T-helper 9 cell (primary cell): ENCODE measurements at regions not wholly inside any gene's neighbourhood (a gene's known extent, or its start where the extent isn't known, plus 50 kb on each side); places are given as distances from the start of the nearest gene placed in this dataset.

ENCODE experiments used
- DNase-seq: peaks from one replicate; pipeline ENCODE4 v3.0.0-alpha.2; 2020

DNA sequence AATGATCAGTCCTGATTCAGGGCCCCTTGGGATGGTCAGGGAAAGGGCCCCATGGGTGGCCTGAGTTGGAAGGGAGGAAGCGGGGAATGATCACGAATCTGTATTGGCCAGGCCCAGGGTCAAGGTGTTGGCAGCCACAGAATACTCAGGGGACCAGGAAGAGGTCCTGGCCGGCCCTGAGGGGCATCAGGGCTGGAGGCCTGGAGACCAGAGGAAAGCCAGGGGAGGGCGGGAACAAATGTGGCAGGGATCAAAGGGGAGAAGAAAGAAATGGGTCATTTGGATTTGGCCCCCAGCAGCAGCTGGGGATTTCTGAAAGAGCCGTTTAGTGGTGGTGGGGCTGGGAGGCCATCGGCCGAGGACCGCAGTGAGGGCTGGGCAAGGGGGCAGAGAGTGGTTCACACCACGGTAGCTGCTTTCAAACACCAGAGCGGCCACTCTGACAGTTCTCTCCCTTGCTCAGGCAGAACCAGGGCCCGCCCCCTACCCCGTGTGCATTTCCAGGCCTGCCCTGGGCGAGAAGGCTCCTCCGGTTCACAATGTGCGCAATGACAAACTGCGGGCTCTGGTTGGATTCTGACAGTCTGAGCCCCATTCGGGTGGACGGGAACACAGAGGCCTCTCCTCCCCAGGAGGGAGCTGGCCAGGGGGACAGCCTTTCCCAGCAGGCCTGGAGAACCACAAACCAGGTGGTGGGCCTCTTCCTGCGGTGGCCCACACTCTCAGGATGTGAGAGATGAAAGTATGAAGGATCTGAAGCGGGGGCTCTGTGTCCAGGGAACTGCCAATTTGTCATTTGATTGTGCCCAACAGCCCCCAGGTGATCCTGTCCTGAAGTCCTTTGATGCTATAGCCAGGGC is 220.3 kb upstream of the IER5L start:
- no peak for DNase-seq

DNA sequence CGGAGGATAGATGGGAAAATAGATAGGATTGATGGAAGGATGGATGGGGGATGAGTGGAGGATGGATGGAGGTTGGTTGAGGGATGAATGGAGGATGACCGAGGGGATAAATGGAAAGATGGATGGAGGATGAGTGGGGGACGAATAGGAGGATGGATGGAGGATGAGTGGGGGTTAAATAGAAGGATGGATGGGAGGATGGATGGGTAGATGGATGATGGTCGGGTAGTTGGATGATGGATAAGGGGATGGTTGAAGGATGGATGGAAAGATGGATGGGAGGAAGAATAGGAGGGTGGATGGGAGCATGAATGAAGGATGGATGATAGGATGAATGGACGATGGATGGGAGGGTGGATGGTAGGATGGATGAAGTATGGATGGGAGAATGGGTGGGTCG is 219.3 kb upstream of the IER5L start:
- no peak for DNase-seq

DNA sequence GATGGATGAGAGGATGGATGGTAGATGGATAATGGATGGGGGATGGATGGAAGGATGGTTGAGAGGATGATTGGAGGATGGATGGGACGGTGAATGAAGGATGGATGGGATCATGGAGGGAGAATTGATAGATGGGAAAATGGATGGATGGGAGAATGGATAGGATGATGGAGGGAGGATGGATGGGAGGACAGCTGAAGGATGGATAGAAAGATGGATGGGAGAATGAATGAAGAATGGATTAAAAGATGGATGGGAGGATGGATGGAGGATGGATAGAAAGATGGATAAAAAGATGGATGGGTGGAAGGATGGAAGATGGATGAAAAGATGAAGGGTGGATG is 218.3 kb upstream of the IER5L start:
- DNase-seq, result no peak

DNA sequence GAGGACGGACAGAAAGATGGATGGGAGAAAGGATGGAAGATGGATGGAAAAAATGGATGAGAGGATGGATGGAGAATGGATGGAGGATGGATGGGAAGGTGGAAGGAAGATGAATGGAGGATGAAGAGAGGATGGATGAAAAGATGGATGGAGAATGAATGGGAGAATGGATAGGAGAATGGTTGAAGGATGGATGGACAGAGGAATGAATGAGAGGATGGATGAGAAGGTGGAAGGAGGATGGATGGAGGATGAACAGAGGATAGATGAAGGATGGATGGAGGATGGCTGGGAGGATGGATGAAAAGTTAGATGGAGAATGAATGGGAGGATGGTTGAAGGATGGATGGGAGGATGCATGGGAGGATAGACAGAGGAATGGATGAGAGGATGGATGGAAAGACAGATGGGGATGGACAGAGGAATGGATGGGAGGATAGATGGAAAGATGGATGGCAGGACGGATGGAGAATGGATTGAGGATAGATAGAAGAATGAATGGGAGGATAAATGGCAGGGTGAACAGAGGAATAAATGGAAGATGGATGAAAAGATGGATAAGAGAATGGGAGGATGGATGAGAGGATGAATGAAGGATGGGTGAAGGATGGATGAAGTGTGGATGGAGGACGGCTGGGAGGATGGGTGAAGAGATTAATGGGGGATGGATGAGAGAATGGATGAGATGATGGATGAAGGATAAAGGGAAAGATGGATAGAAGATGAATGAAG is 217.7 kb upstream of the IER5L start:
- DNase-seq, result no peak

DNA sequence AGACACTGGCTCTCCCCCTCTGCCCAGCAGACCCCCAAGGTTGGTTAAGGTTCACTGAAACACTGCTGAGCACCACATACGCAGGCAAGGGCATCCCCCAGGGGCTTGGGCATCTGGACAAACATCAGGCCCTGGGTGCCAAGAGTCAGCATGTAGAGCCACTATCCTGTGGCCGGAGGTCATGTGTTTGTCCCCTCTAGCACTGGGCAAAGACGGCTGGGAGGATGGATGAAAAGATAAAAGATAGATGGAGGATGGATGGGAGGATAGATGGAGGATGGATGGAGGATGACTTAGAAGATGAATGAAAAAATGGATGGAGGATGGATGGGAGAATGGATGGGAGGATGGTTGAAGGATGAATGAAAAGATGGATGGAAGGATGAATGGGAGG is 216.8 kb upstream of the IER5L start:
- no peak for DNase-seq

DNA sequence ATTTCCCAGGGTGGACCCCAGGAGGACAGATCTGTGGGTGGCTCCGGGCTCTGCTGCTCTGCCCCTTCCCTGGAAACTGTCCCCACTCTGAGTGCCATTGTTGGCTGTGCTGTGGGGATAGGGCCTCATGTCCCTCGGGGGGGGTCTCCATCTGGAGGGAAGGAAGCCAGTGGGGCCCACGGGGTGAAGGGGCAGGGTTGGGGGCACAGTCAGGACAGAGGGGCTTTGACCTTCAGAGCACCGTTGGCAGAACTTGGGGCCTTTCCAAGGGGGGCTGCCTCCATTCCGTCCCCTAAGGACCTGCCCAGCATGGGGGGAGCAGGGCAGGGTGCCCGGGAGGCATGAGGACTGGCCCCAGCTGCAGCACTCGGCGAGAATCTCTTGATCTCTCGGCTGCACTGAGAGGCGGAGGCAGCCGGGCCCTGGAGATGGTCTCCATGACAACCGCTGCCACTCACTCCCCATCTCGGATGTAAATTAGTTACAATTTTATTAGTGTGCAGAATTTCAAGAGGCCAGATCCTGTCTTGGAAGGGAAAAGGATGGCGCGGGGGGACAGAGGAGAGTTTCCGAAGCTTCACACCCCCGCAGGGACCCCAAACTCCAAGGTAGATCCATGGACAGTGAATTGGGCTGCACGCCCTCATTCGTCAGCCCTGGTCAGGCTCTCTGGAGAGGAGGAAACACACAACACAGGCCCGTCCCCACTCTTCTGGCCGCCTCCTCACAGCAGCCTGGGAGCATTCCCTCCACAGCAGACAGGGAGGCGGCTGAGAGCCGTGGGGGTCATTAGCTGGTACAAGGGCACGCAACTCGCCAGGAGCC is 216.2 kb upstream of the IER5L start:
- DNase-seq, result no peak

DNA sequence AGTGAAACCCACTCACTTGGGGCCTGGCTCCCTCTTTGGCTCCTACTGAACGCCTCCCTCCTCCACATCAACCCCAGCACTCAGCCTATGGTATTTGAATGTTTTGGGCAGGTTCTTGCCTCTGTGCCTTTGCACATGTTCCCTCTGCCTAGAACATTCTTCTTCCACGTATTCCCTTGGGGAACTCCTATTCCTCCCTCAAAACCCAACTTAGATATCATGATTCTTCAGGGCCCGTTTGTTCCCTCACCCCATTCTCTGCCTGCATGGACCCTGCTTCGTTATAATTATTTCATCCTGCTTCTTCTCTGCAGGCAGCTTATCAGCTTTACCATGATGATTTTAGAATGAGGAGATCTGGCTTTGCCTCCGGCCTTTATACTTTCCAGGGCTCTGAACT is 215.0 kb upstream of the IER5L start:
- no peak for DNase-seq

DNA sequence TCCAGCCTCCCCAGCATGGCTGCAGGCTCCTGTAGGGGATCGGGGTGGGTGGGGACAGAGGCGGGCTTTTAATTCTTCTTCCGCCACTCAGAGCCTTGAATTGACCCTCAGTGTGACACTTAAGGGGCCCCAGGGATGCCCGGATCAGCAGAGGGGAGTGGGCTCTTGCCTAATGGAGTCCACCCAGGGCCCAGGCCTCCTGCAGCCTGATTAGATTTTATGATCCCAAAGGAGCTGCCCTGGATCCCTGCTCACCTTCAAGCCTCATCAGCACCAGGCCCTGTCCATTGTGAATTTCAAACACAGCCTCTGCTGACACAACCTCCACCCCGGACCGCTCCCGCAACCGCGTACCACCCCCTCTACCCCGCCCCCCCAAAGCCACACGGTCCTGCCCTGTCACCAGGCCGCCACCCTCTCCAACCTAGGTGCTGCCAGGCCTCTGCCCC is 214.1 kb upstream of the IER5L start:
- no peak for DNase-seq

DNA sequence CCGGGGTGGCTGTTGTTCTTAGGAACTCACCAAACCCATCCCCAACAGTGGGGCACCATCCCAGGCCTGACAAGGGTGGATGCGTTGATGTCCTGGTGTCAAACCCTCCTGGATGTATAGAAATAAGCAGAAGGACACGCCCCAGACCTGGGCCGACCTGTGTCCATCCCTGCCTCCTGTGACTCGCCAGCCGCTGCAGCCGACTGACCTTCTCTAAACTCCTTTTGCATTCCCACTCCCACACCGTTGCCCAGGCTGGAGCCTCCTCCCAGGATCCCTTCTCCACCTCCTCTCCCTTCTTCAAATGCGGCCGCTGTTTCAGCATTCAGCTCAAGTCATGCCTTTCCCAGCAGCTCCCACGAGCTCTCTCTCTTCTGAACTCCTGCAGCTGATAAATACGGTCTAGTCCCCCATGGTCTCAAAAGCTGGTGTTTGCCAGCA is 213.2 kb upstream of the IER5L start:
- no peak for DNase-seq

DNA sequence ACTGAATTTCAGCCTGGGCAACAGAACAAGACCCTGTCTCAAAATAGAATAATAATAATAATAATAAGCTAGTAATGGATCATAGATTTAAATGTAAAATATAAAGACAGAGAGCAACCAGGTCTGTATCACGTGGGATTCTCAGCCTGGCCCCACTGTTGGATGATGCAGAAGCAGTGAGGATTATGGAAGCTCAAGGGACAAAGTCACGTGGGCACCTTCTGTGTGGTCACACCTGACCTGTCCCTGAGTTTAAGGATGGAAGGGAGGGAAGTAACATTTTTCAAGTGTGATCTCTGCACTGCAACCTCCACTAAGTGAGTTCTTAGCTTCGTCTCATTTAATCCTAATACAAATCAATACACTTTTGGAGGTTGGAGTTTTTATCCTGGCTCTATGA is 212.5 kb upstream of the IER5L start:
- DNase-seq, result no peak

DNA sequence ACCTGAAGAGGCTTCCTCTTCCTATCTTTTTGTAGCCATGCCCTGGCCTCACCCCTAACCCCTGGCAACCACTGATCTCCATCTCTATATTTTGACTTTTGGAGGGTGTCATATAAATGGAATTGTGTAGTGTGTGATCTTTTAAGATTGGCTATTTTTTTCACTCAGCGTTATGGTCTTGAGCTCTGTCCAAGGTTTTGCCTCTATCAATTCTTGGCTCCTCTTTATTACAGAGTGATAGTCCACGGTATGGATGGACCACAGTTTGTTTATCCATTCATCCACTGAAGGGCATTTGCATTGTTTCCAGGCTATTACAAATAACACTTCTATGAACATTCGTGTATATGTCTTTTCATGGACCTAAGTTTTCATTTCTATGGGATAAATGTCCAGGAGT is 209.8 kb upstream of the IER5L start:
- no peak for DNase-seq

DNA sequence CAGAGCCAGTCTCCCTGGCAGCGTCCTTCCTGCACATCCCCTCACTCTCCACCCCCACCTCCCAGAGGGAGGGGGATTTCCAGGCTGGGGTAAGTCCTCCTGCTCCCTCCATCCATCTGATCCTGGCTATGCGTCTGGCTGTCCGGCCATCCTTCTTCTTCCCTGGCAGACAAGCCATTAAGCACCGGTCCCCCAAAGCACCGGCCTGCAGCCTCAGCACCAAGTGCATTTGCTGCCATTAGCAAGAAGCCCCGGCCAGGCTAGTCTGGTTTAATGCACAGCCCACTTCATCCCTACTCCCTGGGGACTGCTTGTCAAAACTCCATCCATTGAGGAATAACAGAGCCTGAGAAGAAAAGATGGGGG is 208.7 kb upstream of the IER5L start:
- DNase-seq, result no peak

DNA sequence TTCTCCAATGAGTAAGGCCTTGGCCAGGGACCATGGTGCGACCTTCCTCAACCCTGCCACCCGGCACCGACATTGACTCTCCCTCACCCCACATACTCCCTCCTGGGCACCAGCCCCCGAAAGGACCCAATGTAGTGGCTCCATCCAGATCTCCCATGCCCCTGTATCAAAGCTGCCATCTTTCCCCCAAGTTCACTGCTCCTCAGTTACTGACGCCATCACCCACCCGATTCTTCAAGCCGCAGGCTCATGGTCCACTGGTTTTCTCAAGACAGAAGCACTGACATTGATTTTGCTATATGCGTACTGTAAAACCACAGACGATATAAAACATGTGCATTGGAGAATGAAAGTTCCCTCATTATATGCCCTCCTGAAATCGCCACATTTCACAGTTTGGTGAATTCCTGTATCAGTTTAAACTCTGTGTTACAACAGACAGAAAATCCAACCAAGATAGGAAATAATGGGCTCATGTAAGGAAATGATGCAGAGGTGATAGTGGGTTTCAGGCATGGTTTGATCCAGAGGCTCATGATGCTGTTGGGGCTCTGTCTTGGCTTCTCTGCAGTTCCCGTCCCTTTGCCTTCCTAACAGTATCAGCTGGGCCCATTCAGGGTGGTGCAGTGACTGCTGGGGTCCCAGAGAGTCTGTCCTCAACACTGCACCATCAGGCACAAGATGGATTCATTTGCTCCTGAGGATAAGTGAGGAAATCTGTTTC is 207.3 kb upstream of the IER5L start:
- DNase-seq, result no peak

DNA sequence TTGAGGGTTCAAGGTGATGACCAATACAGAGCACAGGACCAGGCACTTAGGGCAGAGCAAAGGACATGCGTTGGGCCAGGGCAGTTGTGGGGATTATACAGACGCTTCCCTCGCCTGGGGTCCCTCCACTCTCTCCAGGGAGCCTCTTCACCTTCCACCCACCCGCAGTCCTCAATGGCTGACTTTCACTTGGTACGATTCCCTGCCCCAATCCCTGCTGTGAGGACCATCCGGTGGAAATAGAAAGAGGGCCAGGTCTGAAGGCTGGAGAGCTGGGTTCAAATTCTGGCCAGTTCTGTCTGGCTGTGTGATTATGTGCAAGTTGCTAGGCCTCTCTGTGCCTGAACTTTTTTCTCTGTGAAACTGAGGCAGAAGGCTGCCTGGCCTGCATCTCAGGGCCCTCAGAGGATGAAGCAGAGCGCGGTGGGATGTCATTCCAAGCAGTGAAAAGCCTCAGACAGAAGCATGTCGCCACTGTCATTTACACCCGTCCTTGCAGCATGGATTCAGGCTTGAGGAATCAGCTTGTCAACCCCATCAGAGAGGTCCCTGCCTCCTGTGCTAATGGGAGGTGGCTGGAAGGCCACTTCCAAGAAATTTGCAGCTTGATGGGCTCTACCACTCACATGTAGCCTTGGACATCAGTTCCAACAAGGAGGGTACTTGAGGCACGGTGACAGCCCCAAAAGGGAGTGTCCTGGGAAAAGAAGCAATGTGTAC is 206.6 kb upstream of the IER5L start:
- DNase-seq, result no peak

DNA sequence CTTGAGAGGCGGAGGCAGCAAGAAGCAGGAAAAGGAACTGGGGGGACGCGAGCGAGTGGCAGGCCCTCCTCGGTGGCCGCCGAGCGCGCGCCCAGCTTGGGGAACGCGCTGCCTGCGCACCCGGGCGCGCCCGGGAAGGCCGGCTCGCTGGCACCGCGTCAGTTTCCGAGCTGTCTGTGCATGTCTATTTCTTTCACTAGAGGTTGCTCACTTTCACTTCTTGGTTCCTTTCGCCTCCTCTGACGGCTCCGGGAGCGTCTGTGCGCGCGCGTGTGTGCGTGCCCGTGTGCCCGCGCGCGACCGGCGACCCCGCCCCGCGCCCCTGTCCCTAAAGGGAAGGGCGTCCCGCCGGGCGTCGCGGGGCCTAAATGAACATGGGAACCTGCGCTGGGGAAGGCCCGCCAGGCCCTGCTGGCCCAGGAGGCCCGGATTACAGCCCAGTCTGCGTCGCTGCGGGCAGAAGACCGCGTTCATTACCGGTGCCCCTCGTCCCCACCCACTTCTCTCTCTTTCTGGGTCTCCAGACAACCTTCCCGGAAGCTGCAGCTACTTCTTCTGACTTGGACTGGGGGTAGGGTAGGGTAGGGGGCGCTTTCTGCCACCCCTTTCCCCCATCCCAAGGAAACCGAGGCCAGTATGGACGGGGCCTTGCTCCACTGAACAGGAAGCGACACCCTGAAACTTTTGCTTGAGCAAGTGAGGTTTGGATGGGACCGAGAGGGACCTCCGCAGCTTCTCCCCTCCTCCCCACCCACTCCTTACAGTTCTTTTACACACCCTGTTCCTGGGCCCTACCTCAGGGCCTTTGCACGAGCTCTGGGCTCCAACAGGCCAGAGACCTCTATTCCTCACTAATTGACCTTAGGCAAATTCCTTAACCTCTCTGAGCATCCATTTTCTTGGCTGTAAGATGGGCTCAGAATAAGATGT is 205.8 kb upstream of the IER5L start:
- DNase-seq, result peak; percentile 44

DNA sequence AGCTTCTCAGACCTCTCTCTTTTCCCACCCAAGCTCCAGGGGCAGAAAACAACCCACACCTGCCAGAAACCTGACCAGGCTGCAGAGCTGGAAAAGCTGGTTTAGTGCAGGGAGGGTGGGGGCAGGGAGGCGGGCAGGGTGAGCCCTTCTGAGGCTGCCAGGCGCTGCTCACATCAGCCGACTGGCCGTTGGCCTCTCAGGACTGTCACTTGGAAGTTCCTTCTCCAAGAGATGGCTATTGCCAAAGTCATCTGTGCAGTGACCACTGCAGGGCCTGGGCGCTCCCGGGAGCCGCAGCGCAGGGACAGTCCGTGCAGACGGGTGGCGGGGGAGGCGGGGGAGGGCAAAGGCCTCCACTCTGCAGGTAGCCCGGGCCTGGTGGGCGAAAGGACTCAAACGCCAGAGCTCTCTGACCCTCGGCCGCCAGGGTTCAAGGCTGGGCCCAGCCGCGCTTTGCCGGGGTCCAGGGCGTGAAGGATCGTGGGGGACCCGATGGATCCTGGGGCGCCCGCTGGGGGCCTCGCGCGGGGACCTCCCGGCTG is 205.0 kb upstream of the IER5L start:
- DNase-seq, result no peak

DNA sequence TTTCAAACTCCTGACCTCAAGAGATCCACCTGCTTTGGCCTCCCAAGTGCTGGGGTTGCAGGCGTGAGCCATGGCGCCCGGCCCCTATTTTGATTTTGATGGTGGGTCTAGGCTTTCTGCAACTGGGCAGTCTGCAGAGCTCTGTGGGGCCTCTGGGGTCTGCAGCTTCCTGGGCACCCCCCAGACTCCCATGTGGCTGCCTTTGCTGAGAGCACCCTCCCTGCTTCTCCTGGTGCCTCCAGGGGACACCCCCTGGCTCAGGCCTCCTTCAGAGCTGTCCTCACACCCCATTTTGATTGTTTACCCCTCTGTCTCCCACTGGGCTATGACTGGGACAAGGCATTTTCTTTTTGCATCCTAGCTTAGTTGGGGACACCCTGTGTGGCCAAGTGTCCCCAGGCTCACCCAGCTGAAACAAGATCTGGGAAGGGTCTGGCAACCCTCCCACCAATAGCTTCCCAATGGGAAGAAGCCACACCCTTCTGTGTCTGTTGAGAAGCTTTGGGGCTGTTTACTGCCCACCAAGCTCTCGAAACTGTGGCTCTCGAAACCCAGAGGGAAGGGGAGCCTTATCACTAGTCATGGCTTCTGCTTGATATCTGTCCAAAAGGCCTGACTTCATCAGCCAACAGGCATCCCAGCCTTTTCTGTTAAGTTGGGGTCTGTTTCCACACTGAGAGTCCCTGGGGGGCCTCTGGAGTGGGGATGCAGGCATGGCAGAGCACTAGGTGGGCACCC is 204.4 kb upstream of the IER5L start:
- DNase-seq, result no peak

DNA sequence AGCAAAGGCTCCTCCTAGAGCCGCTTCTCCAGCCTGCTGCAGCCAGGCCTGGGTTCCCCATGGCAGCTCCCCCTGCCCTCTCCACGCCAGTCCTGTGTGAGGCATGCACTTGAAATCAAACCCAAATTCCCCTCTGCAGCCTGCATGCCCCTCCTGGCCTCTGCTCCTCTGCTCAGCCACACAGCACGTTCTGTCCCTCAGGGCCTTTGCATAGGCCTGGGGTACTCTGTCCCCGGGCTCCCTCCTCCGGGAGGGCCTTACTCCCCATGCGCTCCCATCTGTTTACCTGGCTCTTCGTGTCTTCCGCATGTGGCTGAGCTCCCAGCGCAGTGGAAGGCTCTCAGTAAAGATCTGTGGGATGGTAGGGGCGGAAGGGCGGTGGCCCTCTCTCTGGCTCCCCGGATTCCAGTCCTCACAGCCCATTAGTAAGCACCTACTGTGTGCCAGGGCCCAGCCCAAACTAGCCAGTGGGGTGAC is 203.5 kb upstream of the IER5L start:
- no peak for DNase-seq

DNA sequence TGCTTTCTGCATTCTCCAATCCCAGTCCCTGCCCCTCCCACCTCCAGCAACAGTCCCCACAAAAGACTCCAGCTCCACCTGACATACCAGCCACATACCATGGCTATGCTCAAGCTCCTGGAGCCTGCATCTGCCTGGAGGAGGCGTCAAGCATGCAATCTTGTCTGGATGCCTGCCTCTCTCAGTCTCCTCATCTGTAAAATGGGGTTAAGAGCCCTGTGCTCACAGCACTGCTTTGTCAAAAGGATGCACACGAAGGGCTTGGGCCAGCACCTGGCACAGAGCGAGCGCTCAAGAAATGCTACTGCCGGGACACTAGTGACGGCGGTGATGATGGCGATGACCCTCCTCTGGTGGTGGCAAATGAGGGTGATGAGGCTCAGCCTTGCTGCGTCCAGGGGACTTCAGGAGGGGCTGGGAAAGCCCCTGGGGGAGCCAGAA is 202.9 kb upstream of the IER5L start:
- no peak for DNase-seq

DNA sequence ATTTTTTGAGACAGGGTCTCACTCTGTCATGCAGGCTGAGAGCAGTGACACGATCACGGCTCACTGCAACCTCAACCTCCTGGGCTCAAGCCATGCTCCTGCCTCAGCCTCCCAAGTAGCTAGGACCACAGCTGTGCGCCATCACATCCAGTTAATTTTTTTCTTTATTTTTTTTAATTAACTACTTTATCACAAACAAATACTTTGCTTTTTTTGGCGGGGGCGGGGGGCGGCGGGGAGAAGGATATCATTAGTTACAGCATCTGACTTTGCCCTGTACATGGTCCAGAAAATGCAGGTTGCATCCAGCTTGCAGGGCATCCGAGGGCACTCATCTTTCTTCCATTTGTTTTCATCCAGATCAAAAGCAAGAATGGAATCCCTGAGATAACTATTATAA is 201.8 kb upstream of the IER5L start:
- DNase-seq, result no peak
